Left kidney (tissue), 1 donor: ENCODE measurements at regions not wholly inside any gene's neighbourhood (a gene's known extent, or its start where the extent isn't known, plus 50 kb on each side); places are given as distances from the start of the nearest gene placed in this dataset.

Experiments
- DNase-seq: peaks from one replicate; pipeline ENCODE4 v3.0.0-alpha.2; 2013

DNA sequence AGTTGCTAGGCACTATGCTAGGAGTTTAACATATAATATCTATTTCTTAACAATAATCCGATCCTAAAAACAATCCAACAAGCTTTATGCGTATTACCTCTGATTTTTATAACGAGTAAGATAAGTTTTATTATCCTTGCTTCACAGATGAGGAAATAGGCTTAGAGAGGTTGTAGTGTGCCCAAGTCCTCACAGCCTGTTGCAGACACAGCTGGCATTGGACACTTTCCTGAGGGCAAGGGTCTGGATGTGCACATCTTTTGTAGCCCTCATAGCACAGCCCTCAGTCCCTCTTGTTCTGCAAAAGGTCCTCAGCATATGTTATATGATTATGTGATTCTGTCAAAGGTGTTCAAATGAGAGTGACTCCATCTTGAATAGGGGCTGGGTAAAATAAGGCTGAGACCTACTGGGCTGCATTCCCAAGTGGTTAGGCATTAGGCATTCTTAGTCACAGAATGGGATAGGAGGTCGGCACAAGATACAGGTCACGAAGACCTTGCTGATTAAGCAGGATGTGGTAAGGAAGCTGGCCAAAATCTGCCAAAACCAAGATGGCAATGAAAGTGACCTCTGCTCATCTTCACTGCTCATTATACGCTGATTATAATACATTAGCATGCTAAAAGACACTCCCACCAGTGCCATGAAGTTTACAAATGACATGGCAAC is 75.7 kb upstream of the F3 start:
- DNase-seq: no peak

DNA sequence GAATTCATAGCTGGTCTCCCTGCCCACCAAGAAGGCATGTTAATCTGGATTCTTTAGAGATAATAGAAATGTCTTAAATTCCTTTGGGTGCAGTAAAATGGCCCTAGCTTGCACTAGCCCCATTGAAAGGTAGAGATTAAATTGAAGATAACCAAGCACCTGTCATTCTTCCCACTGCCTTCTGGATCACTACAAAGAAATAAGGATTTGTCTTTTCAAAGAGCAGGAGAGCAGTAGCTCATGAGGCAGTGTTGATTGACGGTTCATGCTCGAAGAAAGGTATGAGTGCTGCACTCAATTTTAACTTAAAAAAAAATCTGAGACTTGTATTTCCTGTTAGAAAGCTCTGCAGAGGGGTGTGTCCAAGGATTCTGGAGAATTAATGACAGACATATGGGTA is 74.9 kb upstream of the F3 start:
- no peak for DNase-seq

DNA sequence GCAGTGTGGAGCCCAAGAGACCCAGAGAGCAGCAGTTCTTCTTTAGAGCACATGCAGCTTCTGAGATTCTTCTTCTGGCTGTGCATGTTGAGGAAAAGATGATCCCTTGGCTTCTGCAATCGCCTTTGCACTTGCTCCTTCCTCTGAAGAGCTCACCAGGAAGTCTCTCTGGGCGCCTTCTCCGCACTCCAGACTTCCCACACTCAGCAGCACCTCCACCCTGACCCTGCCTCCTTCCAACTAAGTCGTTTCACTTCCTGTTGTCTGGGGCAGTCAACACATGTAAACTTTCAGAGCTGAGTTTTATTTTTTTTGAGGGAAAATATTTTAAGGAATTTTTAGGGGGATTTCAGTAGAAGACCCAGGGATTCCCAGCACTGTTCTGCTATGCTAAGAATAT is 73.4 kb upstream of the F3 start:
- DNase-seq: no peak

DNA sequence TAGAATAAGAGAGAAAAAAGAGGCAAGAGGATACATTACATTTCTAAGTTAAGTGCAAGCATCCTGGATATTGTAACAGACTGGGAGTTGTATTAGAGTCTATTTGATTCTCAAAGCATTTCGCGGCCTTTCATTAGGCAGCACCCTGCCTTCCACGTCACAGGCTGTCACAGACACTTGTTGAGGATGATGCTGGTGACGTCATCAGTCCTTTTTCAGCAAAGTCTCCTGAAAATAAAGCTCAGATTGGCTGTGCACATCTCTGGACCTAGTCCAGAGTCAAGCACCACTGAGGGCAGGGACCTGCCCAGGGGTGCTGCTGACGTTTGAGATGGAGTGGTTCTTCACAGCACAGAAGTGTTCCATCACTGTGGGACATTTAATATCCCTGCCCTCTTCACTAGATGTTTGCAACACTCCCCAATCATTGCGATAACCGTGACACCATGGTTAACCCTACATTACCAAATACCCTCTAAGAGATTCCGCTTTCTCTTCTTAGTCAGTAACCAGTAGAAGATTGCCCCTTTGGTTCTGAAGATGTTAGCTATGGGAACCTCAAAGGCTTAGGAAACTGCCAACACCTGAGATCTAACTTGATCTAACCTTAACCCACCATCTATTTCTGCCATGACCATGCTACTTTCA is 72.7 kb upstream of the F3 start:
- no peak for DNase-seq

DNA sequence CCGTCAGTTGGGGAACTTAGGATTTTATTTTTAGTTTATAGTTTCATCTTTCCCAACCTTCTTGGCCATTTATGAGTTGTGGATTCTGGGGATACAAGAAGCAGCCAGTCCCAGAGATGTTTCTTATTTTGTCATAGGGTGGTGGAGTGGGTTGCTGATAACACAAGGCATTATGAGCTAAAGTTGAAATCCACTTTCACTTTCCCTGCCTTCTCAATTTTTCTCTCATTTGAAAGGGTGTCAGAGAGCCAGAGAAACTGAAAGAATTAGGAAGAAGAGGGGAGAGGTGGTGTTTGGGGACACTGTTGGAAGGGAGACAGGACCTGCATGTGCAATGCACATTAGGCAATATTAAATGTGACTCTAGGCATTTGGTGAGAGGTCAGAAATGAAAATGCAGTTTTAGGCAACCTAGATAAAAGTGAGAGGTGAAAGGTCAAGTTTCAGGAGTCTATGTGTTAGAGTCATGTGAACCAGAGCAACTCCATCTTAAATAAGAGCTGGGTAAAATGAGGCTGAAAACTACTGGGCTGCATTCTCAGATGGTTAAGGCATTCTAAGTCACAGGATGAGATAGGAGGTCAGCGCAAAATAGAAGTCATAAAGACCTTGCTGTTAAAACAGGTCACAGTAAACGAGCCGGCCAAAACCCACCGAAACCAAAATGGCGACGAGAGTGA is 71.1 kb upstream of the F3 start:
- no peak for DNase-seq

DNA sequence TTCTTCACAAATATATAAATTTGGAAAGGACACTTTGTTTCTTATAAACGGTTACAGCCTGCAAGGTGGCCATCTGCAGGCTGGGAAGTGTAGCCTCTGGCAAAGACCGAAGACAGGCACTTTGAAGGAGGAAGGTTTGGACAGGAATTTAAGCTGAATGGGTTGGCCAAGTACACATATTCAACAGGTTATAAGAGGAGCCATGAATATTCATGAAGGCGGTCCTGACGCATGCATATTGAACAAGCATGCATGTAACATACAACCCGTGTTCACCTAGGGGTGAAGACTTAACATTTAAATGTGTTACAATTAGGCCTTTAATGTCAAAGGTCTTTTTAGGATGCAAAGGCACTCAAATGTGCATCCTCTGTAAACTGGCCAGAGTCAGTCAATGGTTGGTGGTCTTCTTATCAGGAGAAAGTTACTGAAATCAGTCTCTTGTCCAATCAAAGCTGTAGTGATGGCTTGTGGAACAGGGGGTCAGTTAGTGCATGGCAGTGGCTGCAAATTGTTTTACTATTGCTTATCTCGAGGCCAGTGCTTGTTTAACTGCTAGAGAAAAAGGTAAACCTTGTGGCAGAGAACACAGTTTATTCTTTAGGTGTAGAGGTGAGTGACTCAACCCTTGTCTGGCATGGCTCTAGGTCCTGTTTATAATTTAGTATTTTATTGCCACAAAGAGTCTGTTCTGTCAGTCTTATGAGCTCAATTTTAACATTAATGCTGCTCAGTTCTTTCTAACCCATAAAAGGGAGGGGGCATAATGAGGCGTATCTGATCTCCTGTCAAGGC is 70.3 kb upstream of the F3 start:
- DNase-seq: no peak

DNA sequence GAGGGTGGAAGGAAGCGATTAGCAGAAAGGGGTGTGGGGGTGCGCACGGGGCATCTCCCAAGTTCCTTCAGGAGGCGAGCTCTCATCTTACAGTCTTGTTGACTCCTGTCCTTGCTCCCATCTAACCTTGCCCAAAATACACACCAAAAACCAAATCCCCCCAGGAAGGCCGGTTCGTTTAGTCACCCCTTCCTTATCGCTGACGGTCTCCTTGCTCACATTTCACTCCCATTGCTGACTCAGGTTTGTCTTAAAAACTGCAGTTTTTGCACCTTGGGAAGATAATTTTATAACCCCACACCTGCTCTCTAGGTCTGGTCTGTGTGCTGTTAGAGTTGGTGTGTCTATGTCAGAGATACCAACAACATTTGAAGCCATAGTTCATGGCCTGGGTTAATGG is 68.1 kb upstream of the F3 start:
- DNase-seq: no peak

DNA sequence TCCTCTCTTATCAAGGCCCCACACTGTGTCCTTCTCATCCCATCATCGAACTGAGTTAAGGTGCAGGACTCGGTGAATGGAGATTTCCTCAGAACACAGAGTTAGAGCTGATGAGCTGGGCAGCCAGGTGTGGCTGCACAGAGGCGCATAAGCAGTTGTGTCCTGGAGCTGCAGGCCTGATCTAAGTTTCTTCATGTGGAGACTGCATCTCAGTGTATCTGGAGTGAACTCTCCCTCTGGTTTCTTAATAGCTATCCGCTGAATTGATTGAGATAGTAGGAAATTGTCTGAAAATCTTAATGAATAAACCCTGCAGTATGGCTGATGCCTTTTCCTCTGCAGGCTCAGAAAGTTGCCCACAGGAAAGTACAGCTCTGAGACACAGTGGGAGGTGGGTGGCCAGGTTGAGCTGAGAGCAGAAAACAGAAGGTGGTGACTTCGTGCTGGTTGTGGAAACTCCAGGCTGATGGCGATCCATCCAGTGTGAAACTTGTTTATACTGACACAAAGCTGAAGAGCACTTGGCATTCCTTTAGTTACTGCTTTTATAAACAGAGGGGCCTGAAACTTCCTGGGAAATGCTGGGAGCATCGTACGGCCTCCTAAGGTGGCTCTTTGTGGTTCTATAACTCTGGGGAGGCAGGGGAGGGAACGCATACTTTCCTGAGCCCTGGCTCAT is 67.4 kb upstream of the F3 start:
- no peak for DNase-seq

DNA sequence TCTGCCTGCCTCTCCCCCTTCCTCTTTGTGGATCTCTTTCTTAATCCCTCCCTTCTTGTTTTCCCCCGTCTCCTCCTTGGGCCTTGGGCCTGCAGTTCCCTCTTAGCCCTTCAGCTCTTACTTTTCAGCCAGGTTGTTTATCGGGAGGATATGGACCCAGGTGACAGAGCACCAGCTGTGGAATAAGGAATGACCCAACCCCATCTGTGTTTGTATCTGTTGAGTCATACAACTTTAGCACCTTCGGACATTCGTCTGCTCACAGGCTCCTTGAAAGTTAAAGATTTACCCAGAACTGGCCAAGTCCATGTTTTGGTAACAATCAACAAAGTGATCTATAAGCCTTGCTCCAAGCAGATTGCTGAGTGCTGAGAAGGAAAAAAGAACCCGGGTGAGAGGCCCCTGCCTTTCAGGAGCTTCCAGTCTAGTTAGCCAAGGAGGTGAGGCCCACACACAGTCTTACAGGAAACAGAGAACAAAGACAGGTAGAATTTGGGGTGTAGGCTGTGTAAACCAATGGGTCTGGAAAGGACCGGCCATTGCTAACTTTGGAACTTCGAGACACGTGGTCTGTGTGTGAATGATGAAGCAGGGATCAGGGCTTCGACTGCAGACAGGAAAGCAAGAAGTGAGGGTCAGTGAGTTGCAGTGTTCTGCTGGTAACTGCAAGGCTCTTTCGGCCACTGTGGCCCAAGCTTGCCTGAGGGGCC is 66.7 kb upstream of the F3 start:
- no peak for DNase-seq

DNA sequence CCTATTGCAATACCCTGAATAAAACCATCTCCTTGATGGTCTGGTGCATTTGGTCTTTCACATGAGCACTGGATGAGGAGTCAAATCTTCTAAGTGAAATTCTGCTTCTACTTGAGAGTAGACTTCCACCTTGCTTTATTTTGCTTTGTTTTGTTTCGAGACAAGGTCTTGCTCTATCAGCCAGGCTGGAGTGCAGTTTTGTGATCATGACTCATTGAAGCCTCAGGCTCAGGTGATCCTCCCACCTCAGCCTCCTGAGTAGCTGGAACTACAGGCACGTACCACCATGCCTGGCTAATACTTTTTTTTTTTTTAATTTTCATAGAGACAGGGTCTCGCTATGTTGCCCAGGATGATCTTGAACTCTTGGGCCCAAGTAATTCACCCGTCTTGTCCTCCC is 65.8 kb upstream of the F3 start:
- no peak for DNase-seq

DNA sequence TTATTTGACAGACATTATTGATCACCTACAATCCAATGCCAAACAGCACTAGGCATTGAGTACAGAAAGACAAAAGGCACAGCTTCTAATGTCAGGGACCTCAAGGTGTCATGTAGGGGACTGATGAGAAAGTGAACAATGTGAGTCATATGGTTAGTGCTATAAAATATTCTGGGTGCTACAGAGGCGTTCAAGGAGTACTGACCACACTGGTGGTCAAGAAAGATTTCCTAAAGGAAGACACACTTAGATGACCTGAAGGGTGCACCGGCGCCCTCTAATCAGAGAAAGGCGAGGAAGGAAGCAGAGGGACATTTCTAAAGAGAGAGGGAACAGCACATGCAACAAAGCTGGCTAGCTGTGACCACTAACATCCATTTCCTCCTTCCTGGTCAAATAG is 64.9 kb upstream of the F3 start:
- no peak for DNase-seq

DNA sequence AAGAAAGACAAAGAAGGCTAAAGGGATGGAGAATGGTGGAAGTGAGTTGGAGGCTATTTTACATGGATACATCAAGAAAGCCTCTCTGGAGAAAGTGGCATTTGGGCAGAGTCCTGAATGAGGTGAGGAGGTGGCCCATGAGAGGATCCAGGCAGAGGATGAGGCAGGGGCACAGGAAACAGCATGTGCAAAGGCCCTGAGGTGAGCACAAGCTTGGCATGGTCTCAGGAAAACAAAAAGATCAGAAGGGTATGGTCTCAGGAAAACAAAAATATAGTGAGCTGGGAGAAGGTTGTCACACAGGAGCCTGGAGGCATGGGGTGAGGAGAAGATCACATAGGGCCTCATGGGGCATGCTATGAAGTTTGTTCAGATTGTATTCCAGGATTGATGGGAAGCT is 62.1 kb upstream of the F3 start:
- no peak for DNase-seq

DNA sequence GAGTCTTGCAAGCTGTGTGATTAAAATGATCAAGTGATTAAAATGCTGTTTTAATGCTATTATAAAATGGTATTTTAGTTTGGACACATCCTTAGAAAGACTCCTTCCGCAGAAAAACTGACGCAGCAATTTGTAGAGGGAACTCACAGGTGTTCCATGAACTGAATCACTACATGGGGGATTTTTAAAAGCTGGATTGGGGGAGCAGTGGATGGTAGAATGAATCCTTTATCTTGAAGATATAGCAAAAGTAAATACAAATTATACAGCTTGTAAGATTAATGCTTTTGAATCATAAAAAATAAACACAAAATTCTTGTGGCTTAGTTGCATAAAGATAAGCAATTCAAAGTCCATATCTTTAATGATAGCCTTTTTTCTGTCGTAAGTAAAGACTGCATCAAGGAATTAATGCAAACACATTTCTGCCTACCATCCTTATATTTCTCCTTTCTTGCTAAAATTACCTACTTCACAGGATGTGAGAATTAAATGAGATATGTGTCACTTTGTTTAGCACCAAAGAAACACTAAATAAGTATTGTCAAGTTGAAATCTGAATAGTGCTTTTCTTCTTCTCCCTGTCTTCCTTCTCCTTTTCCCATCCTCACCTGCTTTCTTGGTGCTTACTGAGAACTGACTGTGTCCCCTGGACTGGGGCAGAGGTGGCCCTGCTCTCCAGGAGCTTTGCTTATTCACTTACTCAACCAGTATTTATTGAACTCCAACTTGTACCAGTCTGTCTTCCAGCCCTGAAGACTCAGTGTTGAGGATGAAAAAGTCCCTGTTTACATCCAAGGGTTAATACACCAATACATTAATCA is 61.5 kb upstream of the F3 start:
- no peak for DNase-seq

DNA sequence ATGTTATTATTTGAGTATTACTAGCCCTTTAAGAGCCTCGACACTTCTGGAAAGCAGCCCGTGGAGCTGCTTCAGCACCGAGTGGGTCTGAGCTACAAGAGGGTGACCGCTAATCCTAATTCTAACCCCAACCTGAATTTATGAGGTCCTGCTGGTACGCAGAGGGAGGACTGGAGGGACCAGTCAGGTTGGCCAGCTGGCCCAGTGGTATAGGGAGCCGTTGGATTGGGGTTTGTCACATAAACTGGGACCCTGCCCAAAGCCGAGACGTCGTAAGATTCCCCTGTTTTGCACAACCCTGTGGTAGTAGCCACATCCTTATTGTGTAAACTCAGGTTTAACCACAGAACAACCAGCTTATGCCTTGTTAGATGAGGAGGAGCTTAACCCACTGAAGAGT is 60.8 kb upstream of the F3 start:
- DNase-seq: no peak

DNA sequence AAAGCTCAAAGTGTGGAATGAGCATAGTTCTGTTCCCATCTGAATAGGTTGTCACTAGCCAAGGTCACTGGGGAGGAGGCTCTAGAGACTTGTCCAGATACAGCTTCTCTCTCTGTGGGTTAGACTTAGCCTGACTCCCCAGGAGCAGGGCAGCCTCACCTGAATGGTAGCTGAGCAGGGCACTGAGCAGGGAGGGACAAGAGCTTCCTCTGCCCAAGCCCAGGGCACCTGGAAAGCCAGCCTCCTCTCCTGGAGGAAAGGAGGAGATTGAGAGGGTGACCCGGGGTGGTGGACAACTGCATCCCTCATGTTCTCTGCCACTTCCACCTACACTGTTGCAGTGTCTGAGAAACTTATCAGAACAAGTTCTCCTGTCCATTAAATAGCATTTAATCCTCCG is 59.0 kb upstream of the F3 start:
- no peak for DNase-seq

DNA sequence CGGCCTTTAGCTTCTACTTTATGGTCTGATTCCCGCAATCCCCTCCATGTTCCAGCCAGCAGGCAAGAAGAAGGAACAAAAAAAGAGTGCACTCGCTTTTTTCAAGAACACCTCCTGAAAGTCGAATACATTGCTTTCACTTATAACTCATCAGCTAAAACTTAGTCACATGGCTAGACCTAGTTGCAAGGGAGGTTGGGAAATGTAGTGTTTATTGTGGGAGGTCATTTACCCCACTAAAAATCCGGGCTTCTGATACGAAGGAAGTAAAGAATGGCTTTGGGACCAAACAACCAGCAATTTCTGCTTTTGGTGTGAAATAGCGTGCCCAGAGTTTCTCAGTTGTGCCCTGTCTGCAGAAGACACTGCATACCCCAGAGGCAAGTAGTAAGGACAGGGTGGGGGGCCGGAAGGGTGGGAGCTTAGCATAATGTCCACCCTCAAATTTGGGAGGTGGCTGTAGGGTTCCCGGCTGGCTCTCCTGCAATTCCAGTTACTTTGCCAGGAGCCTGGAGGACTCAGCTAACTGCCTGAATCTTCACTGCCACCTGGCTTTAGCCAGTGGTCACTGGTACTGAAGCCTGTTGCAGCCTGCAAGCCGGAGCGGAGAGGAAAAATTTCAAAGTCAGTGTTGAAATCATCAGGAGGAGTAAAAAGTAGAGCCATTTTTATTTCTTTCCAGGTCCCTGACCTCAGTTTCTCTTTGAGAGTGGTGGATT is 57.7 kb upstream of the F3 start:
- DNase-seq: no peak

DNA sequence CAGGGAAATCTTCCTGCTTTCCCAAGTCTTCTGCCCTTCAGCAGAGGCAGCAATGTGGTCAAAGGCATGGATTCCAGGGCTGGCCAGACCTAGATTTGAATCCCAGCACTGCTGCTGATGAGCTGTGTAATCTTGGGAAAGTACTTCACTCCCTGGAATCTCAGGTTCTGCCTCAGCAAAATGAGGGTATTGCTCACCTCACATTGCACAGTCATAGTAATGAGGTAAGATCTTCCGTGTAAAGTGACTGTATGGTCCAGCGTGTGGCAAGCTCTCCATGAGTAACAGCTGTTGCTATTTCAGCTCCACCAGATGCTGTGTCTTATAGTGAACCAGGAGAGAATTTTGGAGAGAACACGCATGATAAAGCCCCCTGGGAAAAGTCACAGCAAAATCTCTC is 56.1 kb upstream of the F3 start:
- DNase-seq: no peak

DNA sequence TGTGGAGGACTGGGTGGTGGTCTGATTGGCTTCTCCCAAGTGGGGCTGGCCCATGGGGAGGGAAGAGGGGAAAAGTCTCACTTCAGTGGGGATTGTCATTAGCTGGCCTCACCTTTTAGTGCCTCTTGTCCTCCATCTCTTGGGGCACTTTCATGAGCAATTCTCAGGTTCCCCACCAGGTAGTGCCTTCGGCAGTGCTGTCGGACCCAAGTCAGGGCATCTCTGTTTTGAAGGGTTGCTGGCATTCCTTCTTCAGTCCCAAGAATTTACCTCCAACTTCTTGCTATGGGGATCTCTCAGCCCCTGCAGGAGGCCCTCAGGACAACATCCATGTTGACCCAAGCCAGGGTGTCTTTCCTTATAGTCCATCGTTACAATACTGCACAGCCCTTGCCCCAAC is 54.7 kb upstream of the F3 start:
- DNase-seq: no peak

DNA sequence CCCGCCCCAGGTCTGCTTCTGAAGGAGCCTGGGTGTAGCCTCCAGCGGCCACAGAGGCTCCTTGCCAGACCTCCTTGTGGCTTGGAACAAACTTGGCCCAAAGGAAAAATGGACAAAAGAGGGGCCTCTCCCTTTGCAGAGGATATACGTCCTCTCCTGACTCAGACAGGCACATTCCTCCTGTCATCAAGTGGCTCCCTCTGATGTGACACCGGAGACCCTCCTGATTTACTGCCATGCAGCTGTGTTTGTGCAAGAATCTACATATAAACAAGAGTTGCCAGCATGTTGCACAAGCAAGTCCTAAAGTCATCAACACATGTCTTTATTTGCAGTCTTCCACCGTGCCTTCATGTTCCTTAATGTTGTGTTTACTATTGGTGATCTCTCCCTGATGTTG is 54.1 kb upstream of the F3 start:
- peak; percentile 28 for DNase-seq

DNA sequence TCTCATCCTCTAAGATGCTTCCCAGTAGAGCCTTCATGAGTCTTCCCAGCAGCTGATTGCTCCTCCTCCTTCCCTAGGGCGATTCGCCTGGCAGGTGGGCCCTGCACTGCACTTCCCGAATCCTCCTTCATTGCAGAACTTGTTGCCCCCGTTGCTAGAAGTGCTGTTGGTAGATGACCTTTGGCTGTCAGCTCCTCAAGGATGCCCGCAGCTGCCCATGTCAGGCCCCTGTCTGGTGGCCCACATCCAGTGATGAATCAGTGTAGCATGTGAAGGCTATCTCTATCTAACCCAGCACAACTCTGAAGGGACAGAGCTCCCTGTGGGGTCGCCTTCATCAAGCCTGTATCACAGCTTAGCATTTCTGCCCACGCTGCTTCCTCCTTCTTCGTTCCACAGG is 52.1 kb upstream of the F3 start:
- no peak for DNase-seq
